ENCODE measurements at regions not wholly inside any gene's neighbourhood (a gene's known extent, or its start where the extent isn't known, plus 50 kb on each side); places are given as distances from the start of the nearest gene placed in this dataset.

DNA sequence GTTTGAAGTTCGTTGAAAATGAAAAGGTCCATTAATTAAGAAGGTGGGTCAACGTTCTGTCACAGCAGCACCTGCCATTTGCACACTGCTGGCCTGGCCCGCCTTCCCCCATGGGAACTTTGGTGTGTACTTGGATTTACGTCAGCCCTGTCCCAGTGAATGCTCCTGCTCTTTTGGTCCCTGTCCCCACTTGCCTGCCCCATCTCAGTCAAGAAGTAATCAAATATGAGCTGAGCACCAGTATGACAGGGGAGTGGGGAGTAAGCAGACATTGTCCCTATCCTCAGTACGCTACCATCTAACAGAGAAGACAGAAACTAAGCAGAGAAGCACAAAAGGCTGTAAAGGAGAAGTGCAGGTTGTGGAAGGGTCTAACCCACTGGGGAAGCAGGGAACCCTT is 65.1 kb downstream of the SLC4A3 start:
- Histone ChIP-seq H3K36me3 (peaks cover 0 to 3% (median 0%) of the 10 kb centered on the region in 11 experiments; a peak in 1 of 22 replicates), H3K4me3 (no peak overlapping the region), H3K27ac (no peak overlapping the region), H4K20me1 (no peaks in the 10 kb centered on the region), H3K27me3 (no peaks in the 10 kb centered on the region), H3K9ac (no peak overlapping the region), H3K4me1 (peaks cover 0 to 55% (median 24%) of the 10 kb centered on the region in 10 experiments; a peak in 17 of 20 replicates), H3K9me3 (replicated peaks in 1 of 11) (peaks cover 0 to 16% (median 11%) of the 10 kb centered on the region in 11 experiments; a peak in 17 of 22 replicates), H3K4me2 (peak overlapping the region in 8 of 11 experiments; percentile 21 to 81 (median 70); a peak in 15 of 22 replicates)
- no peak for TF ChIP-seq Cebpa-rat (IDR thresholded peaks at IDR 0.05)

DNA sequence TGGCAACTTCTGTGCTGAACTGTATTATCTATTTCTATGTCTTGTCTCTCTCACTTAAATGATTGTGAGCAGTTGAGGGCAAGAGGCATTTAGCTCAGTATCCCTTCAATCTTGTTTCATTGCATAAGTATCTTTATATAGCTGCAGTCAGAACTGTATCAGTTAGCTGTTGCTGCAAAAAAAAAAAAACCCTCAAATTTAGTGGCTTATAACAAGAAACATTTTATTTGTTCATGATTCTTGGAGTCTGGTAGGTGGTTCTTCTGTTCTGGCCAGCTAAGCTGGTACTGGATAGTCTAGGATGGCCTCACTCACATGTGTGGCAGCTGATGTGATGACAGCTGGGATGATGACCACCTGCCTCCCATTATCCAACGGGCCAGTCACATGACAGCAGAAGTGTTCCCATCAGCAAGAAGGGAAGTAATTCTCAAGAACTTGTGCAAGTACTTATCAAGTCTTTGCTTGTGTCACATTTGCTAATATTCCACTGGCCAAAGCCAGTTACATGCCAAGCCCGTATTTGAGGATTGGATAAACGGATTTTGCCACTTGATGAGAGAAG is 67.8 kb downstream of the SLC4A3 start:
- Histone ChIP-seq H3K27ac (no peak overlapping the region), H3K9me3 (replicated peaks in 1 of 11) (peaks cover 0 to 16% (median 11%) of the 10 kb centered on the region in 11 experiments; a peak in 17 of 22 replicates), H4K20me1 (no peaks in the 10 kb centered on the region), H3K9ac (no peak overlapping the region), H3K4me2 (peak overlapping the region in 3 of 11 experiments; percentile 18 to 45 (median 29); a peak in 5 of 22 replicates), H3K27me3 (no peaks in the 10 kb centered on the region; a peak in 2 of 22 replicates), H3K36me3 (peaks cover 0 to 3% (median 0%) of the 10 kb centered on the region in 11 experiments; a peak in 1 of 22 replicates), H3K4me1 (peaks cover 9 to 69% (median 44%) of the 10 kb centered on the region in 10 experiments; a peak in 19 of 20 replicates), H3K4me3 (no peak overlapping the region)
- no peak for TF ChIP-seq Cebpa-rat (IDR thresholded peaks at IDR 0.05)

GRCh38 chr2:219697811-219698747 is 70.6 kb downstream of the SLC4A3 start:
- Histone ChIP-seq H3K4me2 (peak overlapping the region; percentile 6 to 85 (median 65); a peak in 18 of 22 replicates), H3K27me3 (no peaks in the 10 kb centered on the region; a peak in 2 of 22 replicates), H3K4me1 (peaks cover 9 to 49% (median 24%) of the 10 kb centered on the region in 10 experiments; a peak in 19 of 20 replicates), H3K36me3 (peaks cover 0 to 3% (median 0%) of the 10 kb centered on the region in 11 experiments; a peak in 1 of 22 replicates), H3K9me3 (replicated peaks in 1 of 11) (peaks cover 0 to 14% (median 9%) of the 10 kb centered on the region in 11 experiments; a peak in 17 of 22 replicates), H3K9ac (no peak overlapping the region), H4K20me1 (no peaks in the 10 kb centered on the region), H3K4me3 (peak overlapping the region in 2 of 10 experiments; percentile 3 to 8; a peak in 3 of 20 replicates), H3K27ac (no peak overlapping the region)
- no peak for TF ChIP-seq Cebpa-rat (IDR thresholded peaks at IDR 0.05)

DNA sequence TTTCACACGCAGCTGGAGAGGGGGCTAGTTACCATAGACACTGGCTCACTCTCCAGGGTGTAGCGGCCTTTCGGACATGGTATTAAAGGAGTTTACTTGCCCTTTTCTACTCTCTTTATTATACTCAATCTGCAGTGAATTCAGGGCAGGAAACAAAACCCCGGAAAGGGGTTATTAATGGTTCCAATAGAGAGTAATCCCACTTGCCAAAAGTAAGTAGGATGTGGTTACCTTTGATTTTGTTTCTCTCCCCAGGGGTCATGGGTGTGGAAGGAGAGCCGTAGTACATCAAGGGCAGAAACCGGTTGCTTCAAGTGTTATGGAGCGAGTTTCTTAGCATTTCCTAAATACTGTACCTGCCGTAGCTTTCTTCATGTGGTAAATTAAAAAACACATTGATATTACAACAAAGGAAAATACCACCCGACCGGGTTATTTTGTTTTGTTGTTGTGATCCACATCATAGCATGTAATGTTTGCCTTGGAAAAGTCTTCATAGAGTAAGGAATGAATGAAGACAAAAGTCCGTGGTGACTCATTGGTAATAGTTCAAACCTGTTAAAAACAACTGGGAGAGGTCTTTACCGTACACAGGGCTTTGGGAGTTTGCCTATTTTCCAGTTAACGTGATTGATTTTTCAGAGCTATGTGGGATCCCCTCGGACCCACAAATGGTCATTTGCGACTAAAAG is 71.5 kb downstream of the SLC4A3 start:
- TF ChIP-seq Cebpa-rat (IDR thresholded peaks at IDR 0.05), result no peak
- no peak overlapping the region for H3K9ac ChIP-seq
- no peak overlapping the region for H3K27ac ChIP-seq
- peaks cover 9 to 51% (median 28%) of the 10 kb centered on the region in 10 experiments; a peak in 19 of 20 replicates for H3K4me1 ChIP-seq
- H4K20me1 ChIP-seq, result no peaks in the 10 kb centered on the region
- H3K27me3 ChIP-seq, result no peaks in the 10 kb centered on the region; a peak in 2 of 22 replicates
- peaks cover 0 to 5% (median 1%) of the 10 kb centered on the region in 11 experiments; a peak in 13 of 22 replicates for H3K9me3 ChIP-seq (replicated peaks in 1 of 11)
- H3K4me2 ChIP-seq, result peak overlapping the region; percentile 6 to 85 (median 65); a peak in 19 of 22 replicates
- no peaks in the 10 kb centered on the region for H3K36me3 ChIP-seq
- H3K4me3 ChIP-seq, result peak overlapping the region in 3 of 10 experiments; percentile 3 to 26 (median 8); a peak in 3 of 20 replicates

GRCh38 chr2:219699440-219699821 is 72.0 kb downstream of the SLC4A3 start:
- Histone ChIP-seq H3K4me3 (no peak overlapping the region), H3K4me2 (peak overlapping the region in 8 of 11 experiments; percentile 51 to 85 (median 69); a peak in 14 of 22 replicates)

GRCh38 chr2:219701847-219702634 is 74.6 kb downstream of the SLC4A3 start:
- no peaks in the 10 kb centered on the region for H3K9me3 ChIP-seq (replicated peaks in 1 of 11)
- TF ChIP-seq Cebpa-rat (IDR thresholded peaks at IDR 0.05), result no peak

More at GRCh38 chr2:219699440-219699821, 72.0 kb downstream of the SLC4A3 start:
- no peak for TF ChIP-seq Cebpa-rat (IDR thresholded peaks at IDR 0.05)
- Histone ChIP-seq H4K20me1 (no peaks in the 10 kb centered on the region), H3K27me3 (no peaks in the 10 kb centered on the region; a peak in 2 of 22 replicates), H3K9me3 (replicated peaks in 1 of 11) (peaks cover 0 to 4% (median 0%) of the 10 kb centered on the region in 11 experiments; a peak in 2 of 22 replicates), H3K27ac (no peak overlapping the region), H3K4me1 (peaks cover 9 to 57% (median 34%) of the 10 kb centered on the region in 10 experiments; a peak in 19 of 20 replicates), H3K9ac (no peak overlapping the region), H3K36me3 (no peaks in the 10 kb centered on the region)

GRCh38 chr2:219702796-219703545 is 75.5 kb downstream of the SLC4A3 start:
- Histone ChIP-seq H3K4me2 (peak overlapping the region in 6 of 11 experiments; percentile 12 to 66 (median 58); a peak in 8 of 22 replicates), H3K9ac (no peak overlapping the region), H3K27ac (no peak overlapping the region), H3K4me1 (peaks cover 0 to 56% (median 37%) of the 10 kb centered on the region in 10 experiments; a peak in 16 of 20 replicates), H3K4me3 (no peak overlapping the region), H3K36me3 (no peaks in the 10 kb centered on the region), H4K20me1 (no peaks in the 10 kb centered on the region), H3K9me3 (replicated peaks in 1 of 11) (no peaks in the 10 kb centered on the region), H3K27me3 (no peaks in the 10 kb centered on the region; a peak in 1 of 22 replicates)
- TF ChIP-seq Cebpa-rat (IDR thresholded peaks at IDR 0.05), result no peak

More at GRCh38 chr2:219701847-219702634, 74.6 kb downstream of the SLC4A3 start:
- Histone ChIP-seq H3K27ac (no peak overlapping the region), H3K4me1 (peaks cover 0 to 61% (median 42%) of the 10 kb centered on the region in 10 experiments; a peak in 16 of 20 replicates), H3K36me3 (no peaks in the 10 kb centered on the region), H3K4me2 (peak overlapping the region in 2 of 11 experiments; percentile 24 to 61; a peak in 2 of 22 replicates), H3K9ac (no peak overlapping the region), H3K27me3 (no peaks in the 10 kb centered on the region; a peak in 2 of 22 replicates), H3K4me3 (no peak overlapping the region), H4K20me1 (no peaks in the 10 kb centered on the region)
